Stimulated activated naive CD4-positive, alpha-beta T cell (primary cell): ENCODE measurements at regions not wholly inside any gene's neighbourhood (a gene's known extent, or its start where the extent isn't known, plus 50 kb on each side); places are given as distances from the start of the nearest gene placed in this dataset.
A peak's percentile ranks its signal among the peaks of the same experiment; 100 is the strongest.

Source experiments
- DNase-seq, 6 experiments: peaks; one replicate each; lab custom pipeline; 2025; lab: John Stamatoyannopoulos, UW

DNA sequence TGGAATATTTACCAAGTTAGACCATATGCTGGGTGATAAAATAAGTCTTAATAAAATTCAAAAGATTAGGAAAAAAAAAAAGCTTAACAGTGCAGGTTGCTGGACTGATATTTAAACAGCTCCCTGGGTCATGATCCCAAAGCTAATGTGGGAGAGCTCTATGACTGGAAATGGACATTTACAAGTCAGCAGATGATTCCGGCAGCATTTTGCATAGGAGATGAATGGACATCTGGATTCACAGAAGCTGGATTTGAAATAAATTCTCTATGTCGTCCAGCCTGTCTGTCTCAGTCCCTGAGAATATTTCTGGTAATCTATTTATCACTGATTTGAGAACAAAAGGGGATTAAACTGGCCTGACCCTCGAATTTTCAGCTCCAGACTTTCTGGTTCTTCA is 52.3 kb upstream of the KLHL25 start:
- no peak for DNase-seq

DNA sequence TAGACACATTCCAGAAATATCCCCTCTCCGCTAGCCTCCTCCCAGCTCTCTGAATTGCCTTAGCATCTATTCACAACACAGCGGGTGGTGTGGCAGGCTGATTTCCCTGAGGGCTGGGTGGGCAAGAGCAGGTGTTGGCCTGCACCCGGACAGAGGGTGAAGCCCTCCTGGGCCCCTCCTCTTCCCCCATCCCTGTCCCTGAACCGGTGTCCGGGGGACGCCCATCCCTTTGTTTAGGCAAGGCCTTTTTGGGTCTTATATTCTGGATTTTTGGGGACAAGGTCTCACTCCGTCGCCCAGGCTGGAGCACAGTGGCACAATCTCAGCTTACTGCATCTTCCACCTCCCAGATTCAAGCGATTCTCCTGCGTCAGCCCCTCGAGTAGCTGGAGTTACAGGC is 55.2 kb upstream of the KLHL25 start:
- no peak for DNase-seq

DNA sequence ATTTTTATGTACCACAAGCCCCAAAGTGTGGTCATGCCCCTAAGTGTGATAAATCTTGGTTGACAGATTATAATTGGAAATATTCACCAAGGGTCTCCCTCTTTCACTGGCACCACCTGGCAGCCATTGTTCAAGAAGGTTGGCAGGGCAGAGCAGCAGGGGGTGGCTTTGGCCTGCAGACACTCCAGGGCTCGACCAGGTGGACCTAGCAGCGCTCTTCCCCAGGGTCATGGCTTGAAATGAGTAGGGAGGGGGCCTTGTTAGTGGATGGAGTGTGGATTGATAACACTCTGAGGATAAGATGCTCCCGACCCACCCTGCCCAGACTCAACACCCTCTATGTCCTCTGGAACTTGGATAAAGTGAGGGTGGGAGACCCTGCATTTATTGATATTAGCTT is 58.2 kb upstream of the KLHL25 start:
- no peak for DNase-seq

DNA sequence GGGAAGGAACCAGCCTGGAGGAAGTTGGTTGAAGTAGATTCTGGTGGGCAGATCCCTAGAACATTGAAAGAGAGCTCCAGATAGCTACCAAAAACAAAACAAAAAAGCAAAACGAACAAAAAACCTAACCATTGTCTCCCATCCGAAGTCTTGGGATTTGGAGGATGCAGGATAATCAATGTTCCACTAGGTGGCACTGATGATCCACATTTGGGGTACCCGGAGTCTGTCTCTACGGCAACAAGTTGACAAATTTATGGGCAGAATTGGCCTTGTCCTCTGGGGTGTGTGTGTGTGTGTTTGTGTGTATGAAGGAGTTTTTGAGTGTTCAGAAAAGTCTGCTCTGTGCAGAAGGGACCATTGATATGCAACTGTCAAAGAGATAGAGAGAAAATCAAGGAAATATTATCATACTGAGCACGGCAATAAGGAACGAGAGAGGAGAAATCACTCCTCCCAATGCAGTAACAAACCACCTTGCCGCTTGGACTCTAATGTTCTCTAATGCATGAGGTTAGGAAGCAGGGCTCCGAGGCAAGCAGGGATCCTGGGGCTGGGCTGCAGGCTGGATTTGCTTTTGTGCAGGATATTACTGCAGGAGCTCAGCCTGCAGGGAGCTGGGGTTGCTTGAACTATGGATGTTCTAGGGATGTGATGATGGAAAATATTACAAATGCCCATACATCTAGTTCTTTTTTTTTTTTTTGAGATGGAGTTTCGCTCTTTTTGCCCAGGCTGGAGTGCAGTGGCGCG is 59.8 kb upstream of the KLHL25 start:
- peak; percentile 11 to 75 (median 34) for DNase-seq

DNA sequence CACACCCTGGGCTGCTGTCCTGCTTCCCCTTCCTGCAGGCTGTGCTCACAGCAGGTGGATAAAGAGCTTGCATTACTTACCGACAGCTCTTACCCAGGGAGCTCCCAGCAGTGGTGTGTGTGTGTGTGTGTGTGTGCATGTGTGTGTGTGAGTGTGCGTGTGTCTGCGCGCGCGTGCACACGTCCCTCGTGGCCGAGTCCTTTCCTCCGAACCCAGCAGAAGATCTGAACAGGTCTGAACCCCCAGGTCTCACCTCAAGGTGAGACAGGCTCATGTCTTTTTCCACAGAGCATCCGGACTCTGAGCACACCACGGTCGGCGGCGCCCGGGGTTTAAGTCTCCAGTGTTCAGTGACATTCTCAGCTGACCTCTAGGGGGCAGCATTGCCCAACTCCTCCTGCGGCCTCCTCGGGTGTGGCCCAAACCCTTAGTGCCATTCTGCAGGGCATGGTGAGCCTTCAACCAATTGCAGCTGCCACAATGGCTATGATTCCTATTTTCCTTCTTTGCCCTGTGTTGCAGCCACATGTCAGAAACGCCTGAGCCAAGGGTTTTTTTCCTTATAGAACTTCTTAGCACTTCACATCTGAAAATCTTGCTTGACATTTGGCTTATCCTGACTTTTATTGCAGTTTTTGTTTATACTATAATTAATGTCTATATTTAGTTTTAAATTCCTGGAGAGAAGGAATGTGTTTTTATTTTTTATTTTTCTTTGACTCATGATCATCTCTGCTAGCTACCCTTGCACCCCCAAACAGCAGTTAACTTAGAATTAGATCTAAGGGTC is 64.1 kb upstream of the KLHL25 start:
- peak; percentile 36 to 73 (median 53) for DNase-seq

DNA sequence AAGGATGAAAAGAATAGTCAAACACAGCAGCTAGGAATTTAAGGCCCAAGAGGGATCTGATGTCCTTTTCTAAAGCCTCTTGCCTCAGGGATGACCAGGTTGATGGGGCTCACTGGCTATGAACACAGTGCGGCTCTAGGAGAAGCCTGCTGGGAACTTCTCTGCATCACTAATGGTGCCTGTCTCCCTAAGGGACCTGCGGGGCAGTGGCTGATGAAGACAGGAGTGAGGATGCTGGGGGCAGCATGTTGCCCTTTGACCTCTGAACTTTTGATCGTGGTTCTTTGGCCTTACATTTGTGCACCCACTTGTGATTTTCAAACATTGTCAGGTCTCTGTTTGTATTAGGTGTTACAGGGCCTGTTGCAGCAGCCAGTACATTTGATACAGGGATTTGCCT is 64.9 kb upstream of the KLHL25 start:
- DNase-seq = no peak

DNA sequence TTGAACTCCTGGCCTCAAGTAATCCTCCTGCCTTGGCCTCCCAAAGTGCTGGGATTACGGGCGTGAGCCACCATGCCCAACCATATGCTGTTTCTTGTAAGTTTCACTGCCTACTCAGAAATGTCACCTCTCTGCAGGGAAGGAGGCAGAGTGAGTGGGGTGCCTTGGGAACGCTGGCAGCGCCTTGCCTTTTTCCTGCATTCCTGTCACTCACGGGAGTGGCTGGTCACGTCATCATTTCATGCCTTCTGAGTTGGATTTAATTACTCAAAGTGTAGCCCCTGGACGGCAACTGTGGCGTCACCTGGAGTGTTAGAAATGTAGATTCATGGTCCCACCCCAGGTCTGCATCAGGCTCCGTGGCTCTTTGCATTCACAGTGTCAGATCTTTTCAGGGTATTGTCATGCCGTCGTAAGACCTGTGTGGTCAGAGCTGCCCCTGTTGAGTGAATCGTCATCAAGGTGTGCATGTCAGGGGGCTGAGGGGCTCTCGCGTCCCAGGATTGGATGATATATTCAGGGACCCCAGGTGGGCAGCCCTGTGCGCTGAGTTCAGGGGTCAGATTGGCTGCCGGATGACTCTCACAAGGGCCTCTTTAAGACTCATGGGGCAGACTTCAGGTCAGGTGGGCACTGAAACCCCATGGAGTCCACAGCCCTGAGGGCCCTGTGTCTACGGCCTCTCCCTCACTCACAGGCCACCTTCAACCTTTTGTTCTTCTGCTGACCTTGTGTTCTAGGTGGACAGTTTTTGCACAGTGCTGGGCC is 65.9 kb upstream of the KLHL25 start:
- no peak for DNase-seq

DNA sequence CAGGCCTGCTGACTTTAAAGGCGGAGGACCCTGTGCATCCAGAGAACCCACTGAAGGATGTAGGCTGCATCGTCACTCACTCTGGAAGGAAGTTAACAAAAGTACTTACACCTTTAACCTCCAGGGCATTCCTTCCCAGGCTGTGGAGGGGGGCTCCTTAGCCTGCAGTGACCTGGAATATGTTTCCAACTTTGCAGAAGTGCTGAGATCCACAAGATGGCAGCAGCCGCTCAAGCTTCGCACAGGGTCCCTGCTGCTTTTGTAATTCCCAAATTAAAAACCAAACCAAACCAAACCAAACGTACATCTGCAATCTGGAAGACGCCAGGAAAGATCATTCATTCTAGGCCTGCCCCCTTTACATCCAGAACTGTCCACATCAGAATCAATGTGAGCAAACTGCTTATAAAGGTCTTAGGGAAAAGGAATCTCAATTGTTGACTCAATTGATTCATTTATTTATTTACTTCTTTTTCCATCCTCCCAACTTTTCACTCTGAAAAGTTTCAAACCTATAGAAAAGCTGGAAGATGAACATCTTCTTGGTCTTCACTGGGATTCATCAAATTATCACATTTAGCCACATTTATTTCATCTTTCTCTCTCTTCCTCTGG is 70.5 kb upstream of the KLHL25 start:
- no peak for DNase-seq

DNA sequence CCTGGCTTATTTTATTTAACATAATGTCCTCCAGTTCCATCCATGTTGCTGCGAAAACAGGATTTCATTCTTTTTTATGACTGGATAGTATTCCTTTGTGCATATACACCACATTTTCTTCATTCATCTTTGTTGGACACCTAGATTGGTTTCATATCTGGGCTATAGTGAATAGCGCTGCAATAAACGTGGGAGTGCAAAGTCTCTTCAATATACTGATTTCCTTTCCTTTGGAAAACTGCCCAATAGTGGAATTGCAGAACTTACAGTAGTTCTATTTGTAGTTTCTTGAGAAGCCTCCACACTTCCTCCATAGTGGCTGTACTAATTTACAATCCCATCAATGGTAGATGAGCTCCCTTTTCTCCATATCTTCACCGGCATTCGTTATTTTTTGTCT is 72.5 kb upstream of the KLHL25 start:
- no peak for DNase-seq

DNA sequence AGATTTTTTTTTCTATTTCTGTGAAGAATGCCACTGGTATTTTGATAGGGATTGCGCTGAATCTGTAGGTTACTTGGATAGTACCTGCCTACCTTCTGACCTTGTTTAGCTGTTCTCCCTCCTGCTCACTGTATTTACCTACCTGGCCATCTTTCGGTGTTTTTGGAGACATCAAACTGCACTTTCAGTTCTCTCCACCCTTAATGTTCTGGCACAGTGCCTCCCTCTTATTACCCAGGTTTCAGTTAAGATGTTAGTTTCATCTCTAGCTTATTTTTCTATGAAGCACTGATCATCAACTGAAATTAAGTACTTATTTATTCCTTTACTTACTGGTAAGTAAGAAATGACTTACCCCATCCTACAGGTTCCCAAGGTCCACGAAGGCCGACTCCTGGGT is 74.4 kb upstream of the KLHL25 start:
- no peak for DNase-seq

DNA sequence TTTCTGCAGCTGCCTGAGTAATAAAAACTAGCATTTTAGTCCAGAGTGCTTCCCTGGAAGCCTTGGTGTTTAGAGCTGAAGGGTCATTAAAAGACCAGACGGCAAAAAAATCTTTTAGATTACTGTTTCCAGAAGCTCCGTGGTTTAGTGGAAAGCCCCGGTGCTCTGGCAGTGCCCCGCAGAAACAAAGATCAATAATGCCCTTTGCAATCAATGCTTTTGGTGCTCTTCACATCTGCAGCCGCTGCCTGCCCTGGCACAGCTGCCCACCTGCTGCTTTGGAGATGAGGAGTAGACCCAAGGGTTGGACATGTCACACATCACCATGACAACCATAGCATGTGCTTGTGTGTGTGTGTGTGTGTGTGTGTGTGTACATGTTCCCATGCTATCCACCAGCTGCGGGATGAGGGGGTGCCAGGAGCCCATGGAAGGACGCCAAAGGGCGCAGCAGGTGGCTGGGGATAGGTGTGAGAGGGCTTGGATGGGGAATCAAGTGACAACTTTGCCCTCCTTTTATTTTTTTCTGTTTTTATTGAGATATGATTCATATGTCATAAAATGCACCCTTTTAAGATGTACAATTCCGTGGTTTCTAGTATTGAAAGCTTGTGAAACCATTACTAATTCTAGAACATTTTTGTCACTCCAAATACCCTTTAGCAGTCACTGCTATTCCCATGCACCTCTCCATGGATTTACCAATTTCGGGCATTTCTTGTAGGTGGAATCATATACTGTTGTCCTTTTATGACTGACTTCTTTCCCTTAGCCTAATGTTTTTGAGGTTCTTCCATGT is 75.7 kb upstream of the KLHL25 start:
- DNase-seq = no peak

DNA sequence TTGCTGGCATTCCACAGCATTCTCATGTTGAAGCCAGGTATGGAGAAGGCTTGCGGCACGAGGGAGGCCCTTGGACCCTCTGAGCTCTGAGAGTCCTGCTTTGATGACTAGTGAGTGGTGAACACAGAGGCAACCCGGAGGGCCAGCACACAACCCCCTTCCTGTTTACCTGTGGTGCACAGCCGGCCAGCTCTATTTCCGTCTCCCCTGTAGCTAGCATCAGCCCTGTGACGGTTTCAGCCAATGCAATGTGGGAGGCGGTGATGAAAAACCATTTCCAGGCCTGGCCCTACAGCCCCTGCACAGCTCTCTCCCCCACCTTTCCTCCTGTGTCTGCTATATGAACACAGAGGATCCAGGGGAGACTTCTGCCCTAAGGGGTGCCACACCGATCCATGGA is 76.8 kb upstream of the KLHL25 start:
- no peak for DNase-seq

DNA sequence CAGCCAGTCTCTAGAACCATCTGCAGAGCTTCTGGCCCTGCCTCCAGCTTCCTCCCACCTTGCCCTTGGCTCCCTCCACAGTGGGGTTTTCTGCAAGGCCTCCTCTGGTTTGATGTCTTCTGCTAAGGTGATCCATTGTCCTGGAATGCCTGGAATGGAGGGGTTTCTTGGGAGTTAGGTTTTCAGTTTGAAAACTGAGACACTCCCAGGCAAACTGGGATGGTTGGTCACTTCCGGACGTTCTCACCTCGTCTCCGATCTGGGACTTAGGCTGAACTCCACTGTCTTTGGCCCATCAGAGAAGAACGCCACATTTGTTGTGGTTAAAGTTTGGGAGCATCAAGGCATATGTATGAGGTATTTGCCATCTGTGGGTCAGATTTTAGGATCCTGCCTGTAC is 77.4 kb upstream of the KLHL25 start:
- no peak for DNase-seq

DNA sequence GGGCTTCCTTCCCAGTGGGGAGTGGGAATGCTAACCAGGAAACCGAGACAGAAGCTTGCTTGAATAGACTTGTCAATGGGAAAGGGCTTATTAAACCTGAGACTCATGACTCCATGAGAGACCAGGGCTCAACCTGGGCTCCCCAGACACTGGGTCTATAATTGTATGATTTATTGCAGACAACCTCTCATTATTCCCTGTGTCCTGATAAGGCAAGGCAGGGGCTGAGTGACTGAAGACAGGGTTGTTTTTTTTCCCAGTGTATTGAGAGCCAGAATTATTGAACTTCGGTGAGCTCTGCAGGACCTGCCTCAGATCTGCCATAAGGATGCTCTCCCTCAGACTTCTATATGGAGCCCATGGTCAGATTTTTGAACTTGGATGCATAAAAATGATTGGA is 79.5 kb upstream of the KLHL25 start:
- no peak for DNase-seq

DNA sequence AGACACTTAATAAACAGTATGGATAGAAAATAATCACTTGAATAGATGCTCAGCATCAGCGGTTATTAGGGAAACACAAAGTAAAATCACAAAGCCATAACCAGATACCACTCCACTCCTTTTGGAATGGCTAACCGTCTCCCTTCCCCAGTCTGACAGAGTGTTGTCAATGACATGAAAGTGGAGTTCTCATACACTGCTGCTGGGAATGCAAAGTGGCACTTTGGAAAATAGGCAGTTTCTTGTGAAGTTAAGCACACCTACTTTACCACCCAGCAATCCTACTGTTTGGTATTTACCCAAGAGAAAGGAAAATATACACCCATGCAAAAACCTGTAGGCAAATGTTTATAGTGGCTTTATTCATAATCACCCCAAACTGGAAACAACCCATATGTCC is 81.0 kb upstream of the KLHL25 start:
- DNase-seq = no peak

DNA sequence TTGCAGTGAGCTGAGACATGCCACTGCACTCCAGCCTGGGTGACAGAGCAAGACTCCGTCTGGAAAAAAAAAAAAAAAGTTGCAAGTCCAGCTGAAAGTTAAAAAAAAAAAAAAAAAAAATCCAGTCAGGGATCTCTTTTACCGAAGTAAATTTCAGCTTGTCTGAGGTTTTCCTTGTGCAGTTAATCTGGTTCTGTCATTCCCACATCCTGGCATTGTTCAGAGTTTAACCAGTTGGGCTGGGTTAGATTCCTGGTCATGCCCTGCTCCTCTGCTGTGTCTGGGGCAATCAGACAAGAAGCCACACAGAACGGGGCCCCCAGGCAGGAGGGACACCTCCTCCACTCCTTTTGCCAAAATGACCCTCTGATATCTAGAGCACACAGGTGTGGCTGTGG is 84.1 kb upstream of the KLHL25 start:
- DNase-seq = no peak

DNA sequence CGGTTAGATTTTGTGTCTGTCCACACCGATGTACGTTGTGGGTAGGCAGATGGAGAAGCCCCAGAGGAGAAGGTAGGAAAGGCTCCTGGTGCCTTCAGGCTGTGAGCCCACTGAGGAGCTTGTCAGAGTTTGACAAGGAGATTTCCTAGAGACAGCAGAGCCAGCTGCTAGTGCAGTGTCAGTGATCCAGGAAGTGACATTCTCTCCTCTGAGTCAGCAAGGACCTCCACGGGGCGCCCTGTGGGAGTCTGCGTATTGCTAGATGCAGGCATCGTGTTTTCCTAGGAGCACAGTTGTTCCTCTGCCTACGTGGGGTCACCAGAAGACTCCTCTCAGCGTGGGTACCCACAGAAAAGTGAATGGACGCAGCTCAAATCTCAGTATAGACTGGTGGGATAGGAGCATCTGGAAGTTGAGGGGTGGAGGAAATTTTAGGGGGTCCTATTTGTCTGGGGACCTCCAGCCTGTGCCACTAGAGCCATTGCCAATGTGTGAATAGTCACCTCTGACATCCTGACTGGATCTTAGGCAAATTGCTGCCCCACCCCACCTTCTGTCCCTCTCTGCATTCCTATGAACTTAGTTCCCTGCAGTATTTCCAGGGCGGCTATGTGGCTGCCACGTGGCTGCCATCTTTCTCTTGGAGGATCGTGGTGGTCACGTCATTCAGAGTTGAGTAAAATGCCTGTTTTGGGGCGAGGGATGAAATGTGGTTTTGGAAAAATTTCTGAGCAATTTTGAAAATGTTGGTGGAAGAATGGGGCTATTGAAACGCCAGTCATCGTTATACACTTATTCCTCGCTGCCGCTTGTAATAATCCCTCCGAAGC is 84.8 kb upstream of the KLHL25 start:
- no peak for DNase-seq

DNA sequence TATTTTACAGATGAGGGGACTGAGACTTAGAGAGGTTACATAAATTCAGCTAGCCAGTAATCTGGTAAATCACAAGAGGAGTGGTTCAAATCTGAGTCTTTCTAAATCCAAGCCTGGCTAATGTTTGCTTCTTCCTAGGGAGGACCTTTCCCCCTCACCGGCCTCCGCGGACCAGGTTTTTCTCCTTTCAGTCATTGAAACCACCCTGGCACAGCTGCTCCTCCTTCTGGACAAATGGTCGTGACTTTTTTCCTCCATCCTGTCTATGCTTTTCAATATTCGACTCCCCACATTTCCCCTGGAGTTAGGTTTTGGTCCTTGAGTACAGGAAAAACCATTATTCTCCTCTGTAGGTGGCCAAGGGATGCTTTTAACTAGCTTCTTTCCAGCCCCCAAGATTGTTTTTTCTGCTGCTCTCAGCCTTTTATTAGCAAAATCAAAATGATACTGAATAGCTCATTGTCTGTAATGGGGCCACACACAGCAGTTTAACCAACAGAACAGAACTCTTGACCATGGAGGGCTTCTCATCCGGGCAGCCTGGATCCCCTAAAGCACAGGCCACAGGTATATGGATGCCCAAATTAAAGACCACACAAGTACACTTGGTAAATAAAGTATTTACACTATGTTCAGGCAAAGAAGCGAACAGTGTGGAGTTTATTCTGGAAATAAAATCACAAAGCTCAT is 85.9 kb upstream of the KLHL25 start:
- no peak for DNase-seq

DNA sequence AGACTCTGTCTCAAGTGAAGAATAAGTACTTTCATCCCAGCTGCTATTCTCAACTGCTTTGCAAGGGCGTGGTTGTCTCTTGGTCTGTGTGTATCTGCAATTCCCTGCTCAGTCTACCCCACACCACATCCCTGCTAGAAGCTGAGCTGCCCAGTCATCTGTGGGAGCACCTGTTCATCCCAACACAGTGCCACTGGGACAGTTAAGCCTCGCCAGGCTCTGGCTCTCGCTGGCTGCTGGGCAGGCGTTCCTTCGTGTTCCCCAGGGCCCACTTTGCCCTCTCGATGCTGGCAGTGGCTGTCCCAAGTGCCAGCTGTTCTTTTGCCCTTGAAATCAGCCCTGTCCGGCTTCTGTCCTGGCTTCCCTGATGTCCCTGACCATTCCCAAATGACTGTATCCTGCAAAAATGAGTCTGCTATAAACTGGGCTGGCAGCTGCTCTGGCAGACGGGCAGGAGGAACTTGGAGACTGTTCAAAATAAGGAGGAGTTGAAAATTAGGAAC is 91.6 kb upstream of the KLHL25 start:
- DNase-seq = no peak
